AG08396 (cell line): ENCODE measurements at regions not wholly inside any gene's neighbourhood (a gene's known extent, or its start where the extent isn't known, plus 50 kb on each side); places are given as distances from the start of the nearest gene placed in this dataset.

Experiments
- DNase-seq: peaks from one replicate; pipeline ENCODE4 v3.0.0; 2012; ENCODE audit warnings: low spot score, mixed read lengths

GRCh38 chr18:55849391-55849790 lies 261.4 kb upstream of the TCF4 start:
- no peak for DNase-seq

DNA sequence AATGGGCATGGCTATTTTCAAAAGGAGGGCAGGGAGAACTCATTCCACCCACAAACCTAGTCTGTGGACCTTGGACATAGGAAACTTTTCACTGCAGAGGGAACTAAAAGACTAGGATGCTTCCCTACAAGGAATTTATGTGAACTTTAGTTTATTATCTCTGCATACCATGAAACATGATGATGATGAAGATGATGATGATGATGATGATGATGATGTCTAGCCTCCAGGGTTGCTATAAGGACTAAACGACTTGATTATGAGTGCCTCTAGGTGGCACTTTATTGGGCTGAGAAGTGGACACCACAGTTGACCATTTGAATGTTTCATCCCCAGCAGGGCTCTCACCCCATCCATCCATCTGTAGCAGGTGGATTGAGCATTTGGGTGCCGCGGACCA lies 260.0 kb upstream of the TCF4 start:
- no peak for DNase-seq

DNA sequence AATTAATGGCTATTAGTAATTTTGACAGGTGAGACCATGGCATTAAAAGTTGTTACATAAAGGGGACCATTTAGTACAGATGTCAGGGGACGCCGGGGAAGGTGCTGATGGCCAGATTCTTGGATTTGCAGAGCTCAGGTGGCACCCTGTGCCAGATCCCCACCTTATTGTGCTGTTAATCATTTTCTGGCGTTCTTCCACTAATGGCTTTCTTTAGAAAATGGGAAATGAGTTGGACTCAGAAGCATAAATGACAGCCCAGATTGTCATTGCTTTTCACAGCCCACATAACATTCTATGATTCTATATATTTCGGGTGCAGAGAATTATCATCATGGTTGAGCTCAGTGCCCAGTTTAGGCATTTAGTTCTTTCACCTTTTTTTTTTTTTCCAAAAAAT lies 257.2 kb upstream of the TCF4 start:
- no peak for DNase-seq

- no peak for DNase-seq
These were observed 256.4 kb upstream of the TCF4 start for GRCh38 chr18:55844382-55844781.

GRCh38 chr18:55841314-55841713 lies 253.3 kb upstream of the TCF4 start:
- no peak for DNase-seq

DNA sequence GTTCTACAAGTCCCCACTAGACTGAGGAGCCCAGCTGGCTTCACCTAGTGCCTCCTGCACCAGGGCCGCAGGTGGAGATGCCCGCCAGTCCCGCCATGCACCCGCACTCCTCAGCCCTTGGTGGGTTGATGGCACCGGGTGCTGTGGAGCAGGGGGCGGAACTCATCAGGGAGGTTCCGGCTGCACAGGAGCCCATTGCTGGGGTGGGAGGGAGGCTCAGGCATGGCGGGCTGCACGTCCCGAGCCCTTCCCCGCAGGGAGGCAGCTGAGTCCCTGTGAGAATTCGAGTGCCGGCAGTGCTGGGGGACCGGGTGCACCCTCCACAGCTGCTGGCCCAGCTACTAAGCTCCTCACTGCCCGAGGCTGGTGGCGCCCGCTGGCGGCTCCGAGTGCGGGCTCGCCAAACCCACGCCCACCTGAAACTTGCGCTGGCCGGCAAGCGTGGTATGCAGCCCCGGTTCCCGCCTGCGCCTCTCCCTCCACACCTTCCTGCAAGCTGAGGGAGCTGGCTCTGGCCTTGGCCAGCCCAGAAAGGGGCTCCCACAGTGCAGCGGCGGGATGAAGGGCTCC lies 252.7 kb upstream of the TCF4 start:
- DNase-seq, result no peak

DNA sequence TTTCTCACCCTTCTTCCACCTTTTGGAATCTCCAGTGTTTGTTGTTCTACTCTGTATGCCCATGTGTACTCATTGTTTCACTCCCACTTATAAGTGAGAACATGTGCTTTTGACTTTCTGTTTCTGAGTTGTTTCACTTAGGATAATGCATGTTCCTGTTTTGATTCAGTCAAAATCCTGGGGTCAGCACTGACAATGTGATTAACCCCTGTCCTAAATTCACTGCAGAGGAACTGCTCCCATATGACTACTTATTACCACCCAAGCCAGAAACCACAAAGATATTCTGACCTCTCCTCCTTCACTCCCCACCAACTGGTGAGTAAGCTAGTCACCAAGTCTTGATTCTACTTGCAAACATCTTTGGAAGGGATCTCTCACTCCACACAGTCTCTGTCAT lies 251.4 kb upstream of the TCF4 start:
- DNase-seq, result peak; percentile 28

- no peak for DNase-seq
These were observed 250.8 kb upstream of the TCF4 start for GRCh38 chr18:55838841-55839240.

DNA sequence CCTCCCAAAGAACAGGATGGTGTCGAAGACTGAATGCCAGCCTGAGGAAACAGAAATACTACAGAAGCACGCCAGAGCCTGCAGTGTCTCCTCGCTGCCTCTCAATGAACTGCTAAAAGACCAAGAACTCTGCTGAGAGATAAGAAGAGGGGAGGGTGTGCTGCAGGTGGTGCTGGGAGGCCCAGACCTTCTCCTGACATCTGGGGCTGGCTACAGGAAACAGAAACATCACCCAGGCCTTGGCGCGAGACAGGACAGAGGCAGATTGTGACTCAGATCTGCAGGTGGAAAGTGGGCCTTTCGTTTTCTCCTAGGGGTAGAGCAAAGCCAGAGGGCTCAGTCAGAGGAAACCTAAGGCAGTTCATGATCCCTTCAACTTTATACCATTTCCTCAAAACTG lies 250.3 kb upstream of the TCF4 start:
- no peak for DNase-seq

DNA sequence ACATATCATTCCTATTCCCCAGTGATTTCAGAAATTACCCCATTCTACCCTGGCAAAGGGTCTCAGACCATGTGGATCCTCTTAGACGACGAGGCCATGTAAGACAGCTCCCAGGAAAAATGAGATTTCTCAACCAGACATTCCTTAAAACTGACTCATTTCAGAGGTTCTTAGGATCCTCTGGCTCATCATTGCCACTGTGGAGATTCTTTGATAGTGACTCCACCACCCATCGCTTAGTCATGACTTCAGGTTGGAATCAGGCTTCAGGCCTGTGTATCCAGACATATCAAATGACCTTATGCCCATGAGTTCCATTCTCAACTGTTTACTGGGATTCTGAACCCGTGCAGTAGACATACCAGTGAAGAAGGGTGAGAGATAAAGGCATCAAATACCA lies 245.6 kb upstream of the TCF4 start:
- peak; percentile 87 for DNase-seq

GRCh38 chr18:55830544-55830943 lies 242.6 kb upstream of the TCF4 start:
- no peak for DNase-seq

GRCh38 chr18:55821219-55821618 lies 233.2 kb upstream of the TCF4 start:
- DNase-seq, result peak; percentile 15

- no peak for DNase-seq
These were observed 231.5 kb upstream of the TCF4 start for GRCh38 chr18:55819448-55819847.

DNA sequence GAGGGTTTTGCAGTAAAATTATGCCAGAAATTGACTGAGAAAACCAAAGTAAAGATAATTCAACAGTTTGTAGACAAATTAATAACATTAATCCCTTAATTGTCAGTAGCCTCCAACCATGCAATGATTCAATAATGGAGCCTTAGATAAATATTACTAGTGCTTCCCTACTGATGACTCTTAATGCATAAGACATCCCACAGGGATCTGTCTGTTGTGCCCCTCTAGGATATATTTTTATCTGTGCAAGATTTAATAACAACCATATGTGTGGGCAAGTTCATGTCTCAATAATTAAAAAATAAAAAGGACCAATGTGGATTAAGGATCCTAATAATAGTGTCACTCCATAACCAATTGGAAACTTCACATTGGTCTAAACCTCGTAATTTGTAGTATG lies 230.3 kb upstream of the TCF4 start:
- no peak for DNase-seq

DNA sequence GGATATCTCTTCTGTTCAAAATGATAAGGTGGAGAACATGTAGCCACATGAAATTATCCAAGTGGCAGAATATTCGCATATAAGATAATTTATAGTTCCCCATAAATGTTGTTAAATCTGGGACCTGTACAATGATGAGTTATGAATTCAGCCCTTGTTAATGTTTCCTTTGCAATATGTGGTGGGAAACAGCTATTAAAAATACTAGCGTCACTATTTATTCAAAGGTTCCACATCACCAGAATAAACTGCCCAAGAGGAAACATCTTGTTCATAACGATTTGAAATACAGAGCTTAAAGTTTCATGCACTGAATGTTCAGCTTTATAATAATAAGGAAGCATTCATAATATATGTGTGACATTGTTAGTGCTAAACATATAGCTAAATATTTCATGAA lies 223.9 kb upstream of the TCF4 start:
- no peak for DNase-seq

GRCh38 chr18:55805666-55806065 lies 217.7 kb upstream of the TCF4 start:
- no peak for DNase-seq

GRCh38 chr18:55795101-55795669 lies 207.2 kb upstream of the TCF4 start:
- no peak for DNase-seq

DNA sequence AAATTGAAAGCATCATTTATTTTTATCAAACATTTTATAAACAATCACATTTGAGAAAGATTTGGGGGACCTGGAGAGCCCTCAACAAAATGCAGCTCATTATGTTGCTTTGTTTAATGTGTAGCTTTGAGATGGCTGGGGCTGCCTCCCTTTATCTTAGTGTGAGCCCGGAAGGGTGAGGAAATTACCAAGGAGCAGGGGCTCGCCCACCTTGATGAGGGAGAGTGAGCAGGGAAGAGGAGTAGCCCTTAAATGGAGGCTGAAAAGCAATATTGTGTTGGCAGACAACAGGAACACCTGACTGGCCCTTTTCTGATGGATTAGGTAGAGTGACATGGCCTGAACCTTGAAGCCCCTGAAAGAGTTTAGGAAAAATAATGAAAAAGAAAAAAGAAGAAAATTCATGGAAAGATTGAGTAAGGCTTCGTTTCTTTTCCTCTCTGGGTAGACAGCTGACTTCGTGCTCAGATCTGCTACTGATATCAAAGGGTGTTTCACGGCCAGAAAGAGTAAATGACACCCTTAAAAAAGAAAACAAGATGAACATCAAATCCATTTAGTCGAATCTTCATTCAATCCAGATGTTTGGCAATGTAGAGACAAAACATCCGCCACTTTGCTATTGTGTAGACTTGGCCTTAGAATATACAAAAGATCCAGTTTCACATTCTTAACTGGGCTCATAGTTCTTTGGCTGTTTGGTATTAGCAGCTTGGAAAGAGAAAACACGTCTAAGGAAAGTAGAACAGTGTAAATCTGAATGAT lies 206.5 kb upstream of the TCF4 start:
- peak; percentile 31 for DNase-seq

DNA sequence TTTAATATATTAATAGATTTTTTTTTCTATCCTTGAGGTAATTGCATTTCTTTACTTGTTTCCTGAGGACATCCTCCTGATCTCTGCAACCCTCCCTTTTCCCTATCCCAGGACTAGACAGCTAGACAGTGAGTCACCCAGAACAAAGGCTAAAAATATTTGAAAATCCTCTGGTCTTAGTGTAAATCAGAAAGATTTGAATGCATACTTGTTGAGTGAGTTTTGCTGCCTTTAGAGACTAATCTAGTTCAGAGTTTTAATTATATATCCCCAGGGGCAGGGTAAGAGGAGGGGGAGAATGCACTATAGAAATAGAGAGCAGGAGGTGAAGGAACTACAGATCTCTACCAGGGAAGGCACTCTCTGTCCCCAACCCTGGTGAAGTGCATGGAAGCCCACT lies 202.3 kb upstream of the TCF4 start:
- peak; percentile 56 for DNase-seq

DNA sequence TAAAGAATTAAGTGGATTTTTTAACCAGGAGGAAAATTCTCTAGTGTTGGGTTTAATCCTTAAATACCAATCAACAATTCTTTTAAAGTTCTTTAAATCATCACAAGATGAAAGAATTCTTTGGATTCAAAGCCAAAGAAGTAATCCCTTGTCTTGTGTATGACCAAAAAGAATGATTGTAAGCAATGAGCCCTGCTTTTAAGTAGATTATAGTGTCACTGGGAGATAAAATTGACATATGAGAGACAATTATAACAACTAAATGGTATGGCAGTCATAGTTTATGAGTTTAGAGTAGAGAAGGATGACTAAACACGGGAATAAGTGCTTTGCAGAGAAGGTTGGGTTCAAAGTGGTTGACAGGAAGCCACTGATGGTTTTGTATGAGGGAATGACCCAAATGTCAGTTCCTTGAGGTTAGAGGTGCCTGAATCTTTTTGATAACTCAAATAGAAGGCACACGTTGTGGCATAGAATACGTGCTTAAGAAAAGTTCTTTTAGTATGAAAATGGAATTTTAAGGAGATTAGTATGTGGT lies 199.6 kb upstream of the TCF4 start:
- no peak for DNase-seq

- no peak for DNase-seq
These were observed 198.8 kb upstream of the TCF4 start for GRCh38 chr18:55786651-55787272.

DNA sequence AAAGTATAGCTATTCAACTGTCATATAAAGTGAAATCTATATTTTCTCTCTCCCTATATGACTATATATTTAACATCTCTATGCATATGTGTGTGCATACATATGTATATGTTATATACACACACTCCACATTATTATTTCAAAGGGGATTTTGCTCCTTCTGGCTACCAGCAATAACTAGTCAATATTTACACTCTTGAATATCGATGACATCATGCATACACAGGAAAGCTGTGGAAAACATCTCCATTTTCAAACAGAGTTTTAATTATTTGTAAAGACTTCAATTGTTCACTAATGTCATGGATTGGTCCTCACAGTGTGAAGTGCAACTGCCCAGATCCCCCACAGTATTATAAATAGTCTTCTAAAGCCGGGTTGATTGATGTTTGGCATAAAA lies 195.9 kb upstream of the TCF4 start:
- DNase-seq, result no peak

DNA sequence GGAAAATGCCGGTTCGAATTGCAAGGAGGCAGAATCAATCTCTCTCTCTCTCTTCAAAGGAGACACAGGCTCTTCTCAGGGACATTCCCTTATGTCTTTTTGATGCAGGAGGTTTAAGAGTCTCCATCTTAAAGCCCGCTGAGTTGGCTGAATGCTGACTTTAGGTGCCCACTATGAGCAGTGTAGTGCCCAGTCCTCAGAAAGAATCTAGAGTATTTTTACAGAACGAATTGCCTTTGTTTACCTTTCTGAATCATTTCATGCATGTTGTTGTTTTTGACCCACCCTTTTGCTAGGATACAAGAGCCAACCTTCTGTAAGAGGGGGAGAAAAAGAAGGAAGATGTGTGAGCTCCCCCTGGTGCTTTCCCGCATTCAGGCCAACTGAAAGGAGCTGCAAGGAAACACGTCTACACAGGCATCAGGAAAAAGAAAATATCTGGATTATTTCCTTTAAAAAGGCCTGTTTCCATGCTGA lies 193.5 kb upstream of the TCF4 start:
- peak; percentile 75 for DNase-seq
